Astrocyte (in vitro differentiated cells and primary cell): ENCODE measurements at regions not wholly inside any gene's neighbourhood (a gene's known extent, or its start where the extent isn't known, plus 50 kb on each side); places are given as distances from the start of the nearest gene placed in this dataset.

Experiments used
- EZH2 ChIP-seq: IDR thresholded peaks from 2 replicates; pipeline ENCODE4 v1.6.1; 2012; ENCODE audit warnings: mild to moderate bottlenecking, low read length, inconsistent platforms; ENCODE audit not compliant: insufficient read depth
- TF ChIP-seq, protein P1 (sequence below): IDR thresholded peaks from 2 replicates; pipeline ENCODE4 v1.5.1; 2011; ENCODE audit warnings: low read depth, mild to moderate bottlenecking, inconsistent platforms, low read length, moderate library complexity; ENCODE audit not compliant: insufficient read depth

DNA sequence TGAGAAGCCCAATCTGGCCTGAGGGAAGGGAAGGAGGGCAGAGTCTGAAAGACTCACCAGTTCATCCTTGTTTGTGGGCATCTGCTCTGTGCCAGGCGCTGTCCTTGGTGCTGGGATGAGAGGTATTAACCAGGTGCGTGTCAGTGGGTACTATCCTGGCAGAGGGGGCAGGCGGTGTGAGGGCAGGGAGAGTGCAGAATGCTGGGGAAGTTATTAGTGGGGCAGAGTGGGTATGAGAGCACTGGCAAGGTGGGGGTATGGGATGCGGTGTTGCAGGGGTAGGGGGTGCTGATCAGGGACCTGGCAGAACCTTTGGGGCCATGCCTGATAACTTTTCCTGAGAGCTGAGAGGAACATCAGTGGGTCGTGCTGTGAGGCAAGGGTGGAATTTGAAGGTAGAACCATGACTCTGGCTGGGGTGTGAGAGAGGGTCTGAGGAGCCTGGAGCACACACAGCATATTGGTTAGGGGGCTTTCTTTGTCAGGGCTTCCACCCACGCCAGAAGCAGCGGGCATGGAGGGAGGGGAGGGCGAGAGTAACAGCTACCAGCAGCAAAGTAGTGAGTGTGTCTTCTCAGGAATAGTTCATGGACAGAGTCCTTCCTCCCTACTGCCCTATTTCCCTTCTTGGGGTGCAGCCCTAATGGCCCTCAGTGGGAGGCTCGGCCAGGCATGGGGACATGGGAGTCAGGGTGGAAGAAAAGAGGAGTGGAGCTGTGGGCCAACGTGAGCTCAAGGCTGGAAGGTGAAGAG, 290.7 kb downstream of the CYP26B1 start:
- TF ChIP-seq, protein P1, sequence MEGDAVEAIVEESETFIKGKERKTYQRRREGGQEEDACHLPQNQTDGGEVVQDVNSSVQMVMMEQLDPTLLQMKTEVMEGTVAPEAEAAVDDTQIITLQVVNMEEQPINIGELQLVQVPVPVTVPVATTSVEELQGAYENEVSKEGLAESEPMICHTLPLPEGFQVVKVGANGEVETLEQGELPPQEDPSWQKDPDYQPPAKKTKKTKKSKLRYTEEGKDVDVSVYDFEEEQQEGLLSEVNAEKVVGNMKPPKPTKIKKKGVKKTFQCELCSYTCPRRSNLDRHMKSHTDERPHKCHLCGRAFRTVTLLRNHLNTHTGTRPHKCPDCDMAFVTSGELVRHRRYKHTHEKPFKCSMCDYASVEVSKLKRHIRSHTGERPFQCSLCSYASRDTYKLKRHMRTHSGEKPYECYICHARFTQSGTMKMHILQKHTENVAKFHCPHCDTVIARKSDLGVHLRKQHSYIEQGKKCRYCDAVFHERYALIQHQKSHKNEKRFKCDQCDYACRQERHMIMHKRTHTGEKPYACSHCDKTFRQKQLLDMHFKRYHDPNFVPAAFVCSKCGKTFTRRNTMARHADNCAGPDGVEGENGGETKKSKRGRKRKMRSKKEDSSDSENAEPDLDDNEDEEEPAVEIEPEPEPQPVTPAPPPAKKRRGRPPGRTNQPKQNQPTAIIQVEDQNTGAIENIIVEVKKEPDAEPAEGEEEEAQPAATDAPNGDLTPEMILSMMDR = no peak
- no peak for TF ChIP-seq EZH2
